ENCODE measurements at regions not wholly inside any gene's neighbourhood (a gene's known extent, or its start where the extent isn't known, plus 50 kb on each side); places are given as distances from the start of the nearest gene placed in this dataset.

DNA sequence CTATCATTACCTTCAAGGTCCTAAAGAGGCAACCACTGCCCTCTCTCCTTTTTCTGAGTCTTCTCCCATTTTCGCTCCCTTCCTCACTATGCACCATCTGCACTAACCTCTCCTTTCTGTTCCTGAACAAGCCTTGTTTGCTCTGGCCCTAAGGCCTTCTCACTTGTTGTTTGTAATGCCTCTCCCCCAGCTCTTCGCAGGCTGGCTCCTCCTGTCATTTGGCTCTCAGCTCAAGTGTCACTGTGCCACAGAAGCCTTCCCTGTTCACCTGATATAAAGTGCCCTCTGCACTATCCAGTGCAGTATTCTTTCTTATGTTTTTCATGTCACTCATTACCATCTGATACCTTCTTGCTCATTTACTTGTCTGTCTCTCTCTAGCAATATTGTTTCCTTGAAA lies 303.7 kb downstream of the KCNN2 start:
- no peak for DNase-seq (ENCODE audit: low spot score)
- in situ Hi-C loops (cut with MboI; ENCODE audit: low pct_unique_long_range_greater_than_20kb, low sequenced_read_pairs, unreplicated experiment) = no loop called here
- no peak for TF ChIP-seq CTCF (IDR thresholded peaks at IDR 0.05; ENCODE audit: extremely low read depth, insufficient read depth, missing control alignments)

DNA sequence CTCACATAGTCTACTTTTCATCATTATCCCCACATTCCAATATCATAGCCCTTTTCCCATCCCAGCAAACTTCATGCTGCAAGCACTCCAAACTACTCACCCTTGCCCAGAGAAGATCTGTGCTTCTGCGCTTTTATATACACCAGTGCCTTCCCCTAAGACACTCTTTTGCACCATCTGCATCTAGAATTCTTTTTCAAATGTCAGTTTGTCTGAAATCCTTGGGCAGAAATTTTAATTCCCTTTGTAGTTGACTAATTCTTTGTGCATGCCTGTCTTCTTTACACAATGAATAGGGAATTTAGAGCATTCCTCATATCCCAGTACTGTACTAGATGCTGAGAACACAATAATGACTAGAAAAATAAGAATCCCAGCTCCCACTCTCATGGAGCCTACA lies 298.9 kb downstream of the KCNN2 start:
- TF ChIP-seq CTCF (IDR thresholded peaks at IDR 0.05; ENCODE audit: extremely low read depth, insufficient read depth, missing control alignments) = no peak
- in situ Hi-C loops (cut with MboI; ENCODE audit: low pct_unique_long_range_greater_than_20kb, low sequenced_read_pairs, unreplicated experiment) = no loop called here

GRCh38 chr5:114658194-114658593 lies 296.3 kb downstream of the KCNN2 start:
- TF ChIP-seq CTCF (IDR thresholded peaks at IDR 0.05; ENCODE audit: extremely low read depth, insufficient read depth, missing control alignments) = no peak
- in situ Hi-C loops (cut with MboI; ENCODE audit: low pct_unique_long_range_greater_than_20kb, low sequenced_read_pairs, unreplicated experiment) = no loop called here
- DNase-seq (ENCODE audit: low spot score) = no peak

More for the DNA sequence above, 298.9 kb downstream of the KCNN2 start:
- no peak for DNase-seq (ENCODE audit: low spot score)

GRCh38 chr5:114657342-114658130 lies 295.7 kb downstream of the KCNN2 start:
- in situ Hi-C loops (cut with MboI; ENCODE audit: low pct_unique_long_range_greater_than_20kb, low sequenced_read_pairs, unreplicated experiment) = no loop called here
- no peak for TF ChIP-seq CTCF (IDR thresholded peaks at IDR 0.05; ENCODE audit: extremely low read depth, insufficient read depth, missing control alignments)
- DNase-seq (ENCODE audit: low spot score) = no peak

- no peak for DNase-seq (ENCODE audit: low spot score)
- no peak for TF ChIP-seq CTCF (IDR thresholded peaks at IDR 0.05; ENCODE audit: extremely low read depth, insufficient read depth, missing control alignments)
- in situ Hi-C loops (cut with MboI; ENCODE audit: low pct_unique_long_range_greater_than_20kb, low sequenced_read_pairs, unreplicated experiment) = no loop called here
Measured at GRCh38 chr5:114649878-114650277, 288.0 kb downstream of the KCNN2 start.

- no peak for DNase-seq (ENCODE audit: low spot score)
- in situ Hi-C loops (cut with MboI; ENCODE audit: low pct_unique_long_range_greater_than_20kb, low sequenced_read_pairs, unreplicated experiment) = no loop called here
- TF ChIP-seq CTCF (IDR thresholded peaks at IDR 0.05; ENCODE audit: extremely low read depth, insufficient read depth, missing control alignments) = no peak
Measured at GRCh38 chr5:114648940-114649339, 287.1 kb downstream of the KCNN2 start.
